SKM-1 treated with dmso at 0.1 percent for 144 hours (cell line): ENCODE measurements at regions not wholly inside any gene's neighbourhood (a gene's known extent, or its start where the extent isn't known, plus 50 kb on each side); places are given as distances from the start of the nearest gene placed in this dataset.

Experiments
- DNase-seq: peaks from one replicate; lab custom pipeline; 2025; ENCODE audit not compliant: unreplicated experiment; lab: John Stamatoyannopoulos, UW

GRCh38 chr14:42687421-42687820, 1080.7 kb downstream of the LRFN5 start:
- no peak for DNase-seq

GRCh38 chr14:42683707-42684106, 1077.0 kb downstream of the LRFN5 start:
- no peak for DNase-seq

- DNase-seq: no peak
Observed at GRCh38 chr14:42676636-42677035, 1070.0 kb downstream of the LRFN5 start.

GRCh38 chr14:42673963-42674362, 1067.3 kb downstream of the LRFN5 start:
- DNase-seq: no peak

- no peak for DNase-seq
Observed at GRCh38 chr14:42671636-42672035, 1065.0 kb downstream of the LRFN5 start.

- DNase-seq: no peak
Observed at GRCh38 chr14:42665083-42665482, 1058.4 kb downstream of the LRFN5 start.

- no peak for DNase-seq
Observed at GRCh38 chr14:42664190-42664589, 1057.5 kb downstream of the LRFN5 start.

- no peak for DNase-seq
Observed at GRCh38 chr14:42654707-42655106, 1048.0 kb downstream of the LRFN5 start.

- DNase-seq: no peak
Observed at GRCh38 chr14:42642787-42643186, 1036.1 kb downstream of the LRFN5 start.

GRCh38 chr14:42633504-42634095, 1026.9 kb downstream of the LRFN5 start:
- DNase-seq: no peak

GRCh38 chr14:42629553-42629952, 1022.9 kb downstream of the LRFN5 start:
- DNase-seq: no peak

GRCh38 chr14:42628602-42629001, 1021.9 kb downstream of the LRFN5 start:
- DNase-seq: no peak

GRCh38 chr14:42626986-42627385, 1020.3 kb downstream of the LRFN5 start:
- no peak for DNase-seq

GRCh38 chr14:42624980-42625761, 1018.5 kb downstream of the LRFN5 start:
- DNase-seq: no peak

- no peak for DNase-seq
Observed at GRCh38 chr14:42617005-42617404, 1010.3 kb downstream of the LRFN5 start.

- no peak for DNase-seq
Observed at GRCh38 chr14:42606839-42607238, 1000.2 kb downstream of the LRFN5 start.

- no peak for DNase-seq
Observed at GRCh38 chr14:42602336-42602845, 995.7 kb downstream of the LRFN5 start.

- DNase-seq: no peak
Observed at GRCh38 chr14:42572032-42572431, 965.4 kb downstream of the LRFN5 start.

GRCh38 chr14:42569227-42569626, 962.6 kb downstream of the LRFN5 start:
- DNase-seq: no peak

GRCh38 chr14:42565556-42565955, 958.9 kb downstream of the LRFN5 start:
- DNase-seq: no peak

GRCh38 chr14:42563313-42563712, 956.6 kb downstream of the LRFN5 start:
- no peak for DNase-seq

- no peak for DNase-seq
Observed at GRCh38 chr14:42556551-42556950, 949.9 kb downstream of the LRFN5 start.

GRCh38 chr14:42555365-42555764, 948.7 kb downstream of the LRFN5 start:
- DNase-seq: no peak
